ENCODE measurements at regions not wholly inside any gene's neighbourhood (a gene's known extent, or its start where the extent isn't known, plus 50 kb on each side); places are given as distances from the start of the nearest gene placed in this dataset.

GRCh38 chr14:61642614-61642982, 52.7 kb upstream of the HIF1A start:
- no peak overlapping the region for H3K27ac ChIP-seq
- TF ChIP-seq CTCF (IDR thresholded peaks at IDR 0.05): no peak
- no peak overlapping the region for H3K4me3 ChIP-seq (ENCODE audit: low read depth in 1 of 2, low read length in 1 of 2)
- no peaks in the 10 kb centered on the region for H3K27me3 ChIP-seq
- H3K36me3 ChIP-seq: no peaks in the 10 kb centered on the region
- H3K9me3 ChIP-seq: no peaks in the 10 kb centered on the region
- peaks cover 19 to 20% of the 10 kb centered on the region in 2 experiments for H3K4me1 ChIP-seq (ENCODE audit: control insufficient read depth in 1 of 2, insufficient read depth in 1 of 2, low read depth in 1 of 2, low read length in 1 of 2)

- Histone ChIP-seq H3K27me3 (no peaks in the 10 kb centered on the region), H3K9me3 (no peaks in the 10 kb centered on the region), H3K4me1 (ENCODE audit: control insufficient read depth in 1 of 2, insufficient read depth in 1 of 2, low read depth in 1 of 2, low read length in 1 of 2) (peaks cover 19 to 20% of the 10 kb centered on the region in 2 experiments), H3K4me3 (ENCODE audit: low read depth in 1 of 2, low read length in 1 of 2) (no peak overlapping the region), H3K27ac (peak overlapping the region; percentile 70), H3K36me3 (no peaks in the 10 kb centered on the region)
- TF ChIP-seq CTCF (IDR thresholded peaks at IDR 0.05): no peak
Observed at GRCh38 chr14:61643555-61643954, 51.8 kb upstream of the HIF1A start.

- H3K9me3 ChIP-seq: no peaks in the 10 kb centered on the region
- H3K27ac ChIP-seq: peak overlapping the region; percentile 70
- no peaks in the 10 kb centered on the region for H3K36me3 ChIP-seq
- H3K4me1 ChIP-seq (ENCODE audit: control insufficient read depth in 1 of 2, insufficient read depth in 1 of 2, low read depth in 1 of 2, low read length in 1 of 2): peaks cover 19 to 20% of the 10 kb centered on the region in 2 experiments
- H3K4me3 ChIP-seq (ENCODE audit: low read depth in 1 of 2, low read length in 1 of 2): no peak overlapping the region
- H3K27me3 ChIP-seq: no peaks in the 10 kb centered on the region
- no peak for TF ChIP-seq CTCF (IDR thresholded peaks at IDR 0.05)
Observed at GRCh38 chr14:61644175-61644574, 51.1 kb upstream of the HIF1A start.

- H3K4me3 ChIP-seq (ENCODE audit: low read depth in 1 of 2, low read length in 1 of 2): no peak overlapping the region
- TF ChIP-seq CTCF (IDR thresholded peaks at IDR 0.05): no peak
- H3K27me3 ChIP-seq: no peaks in the 10 kb centered on the region
- H3K9me3 ChIP-seq: no peaks in the 10 kb centered on the region
- H3K36me3 ChIP-seq: no peaks in the 10 kb centered on the region
- H3K27ac ChIP-seq: peak overlapping the region; percentile 70
- H3K4me1 ChIP-seq (ENCODE audit: control insufficient read depth in 1 of 2, insufficient read depth in 1 of 2, low read depth in 1 of 2, low read length in 1 of 2): peaks cover 19 to 20% of the 10 kb centered on the region in 2 experiments
Observed at GRCh38 chr14:61644834-61645233, 50.5 kb upstream of the HIF1A start.

- no peak for TF ChIP-seq CTCF (IDR thresholded peaks at IDR 0.05)
- peaks cover 19 to 20% of the 10 kb centered on the region in 2 experiments for H3K4me1 ChIP-seq (ENCODE audit: control insufficient read depth in 1 of 2, insufficient read depth in 1 of 2, low read depth in 1 of 2, low read length in 1 of 2)
Observed at GRCh38 chr14:61645247-61645646, 50.1 kb upstream of the HIF1A start.

More at GRCh38 chr14:61645247-61645646, 50.1 kb upstream of the HIF1A start:
- Histone ChIP-seq H3K4me3 (ENCODE audit: low read depth in 1 of 2, low read length in 1 of 2) (no peak overlapping the region), H3K9me3 (no peaks in the 10 kb centered on the region), H3K27me3 (no peaks in the 10 kb centered on the region), H3K27ac (no peak overlapping the region), H3K36me3 (no peaks in the 10 kb centered on the region)
